ENCODE measurements at regions not wholly inside any gene's neighbourhood (a gene's known extent, or its start where the extent isn't known, plus 50 kb on each side); places are given as distances from the start of the nearest gene placed in this dataset.
A peak's percentile ranks its signal among the peaks of the same experiment; 100 is the strongest.

DNA sequence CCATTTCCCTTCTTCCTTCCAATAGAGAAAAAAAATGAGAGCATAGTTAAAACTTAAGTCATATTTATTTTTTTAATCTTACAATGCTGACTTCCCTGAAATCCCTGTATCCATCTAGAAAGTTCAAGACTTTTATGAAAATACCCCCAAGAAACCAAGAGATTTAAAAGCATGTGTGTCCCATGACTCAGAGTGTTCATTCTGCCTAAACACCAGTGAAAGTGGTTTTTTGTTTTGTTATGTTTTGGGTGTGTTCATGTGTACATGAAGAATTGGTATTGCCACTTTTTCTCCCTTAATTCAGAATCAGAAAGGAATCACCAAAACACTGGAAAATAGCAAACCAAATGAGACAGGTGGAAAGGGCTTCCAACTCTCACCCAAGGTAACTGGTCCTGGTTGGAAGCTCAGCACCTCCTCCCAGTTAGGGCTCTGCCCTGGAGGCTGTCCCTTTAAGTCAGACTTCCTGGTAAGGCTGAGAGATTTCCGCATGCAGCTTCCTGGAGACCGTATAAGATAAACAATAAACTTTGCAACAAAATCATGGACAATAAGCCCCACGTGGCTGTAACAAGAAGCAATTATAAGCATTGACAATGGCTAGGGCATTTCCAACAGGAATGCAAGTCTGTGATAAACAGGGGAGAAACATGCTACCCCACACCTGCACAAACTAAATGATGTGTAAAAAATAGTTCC, 121.9 kb upstream of the ARHGEF3 start:
- DNase-seq: peak; percentile 75
- Histone ChIP-seq H3K36me3 (no peaks in the 10 kb centered on the region), H3K27ac (peak overlapping the region; percentile 42), H3K9me3 (no peaks in the 10 kb centered on the region), H3K9ac (ENCODE audit: low read depth in 2 of 2, low read length in 2 of 2) (no peak overlapping the region), H3K4me1 (peaks cover 4% of the 10 kb centered on the region), H3K4me3 (no peak overlapping the region), H3K27me3 (no peaks in the 10 kb centered on the region)
- intact Hi-C loops (cut with DNase I): no loop called here
- TF ChIP-seq, protein P1, sequence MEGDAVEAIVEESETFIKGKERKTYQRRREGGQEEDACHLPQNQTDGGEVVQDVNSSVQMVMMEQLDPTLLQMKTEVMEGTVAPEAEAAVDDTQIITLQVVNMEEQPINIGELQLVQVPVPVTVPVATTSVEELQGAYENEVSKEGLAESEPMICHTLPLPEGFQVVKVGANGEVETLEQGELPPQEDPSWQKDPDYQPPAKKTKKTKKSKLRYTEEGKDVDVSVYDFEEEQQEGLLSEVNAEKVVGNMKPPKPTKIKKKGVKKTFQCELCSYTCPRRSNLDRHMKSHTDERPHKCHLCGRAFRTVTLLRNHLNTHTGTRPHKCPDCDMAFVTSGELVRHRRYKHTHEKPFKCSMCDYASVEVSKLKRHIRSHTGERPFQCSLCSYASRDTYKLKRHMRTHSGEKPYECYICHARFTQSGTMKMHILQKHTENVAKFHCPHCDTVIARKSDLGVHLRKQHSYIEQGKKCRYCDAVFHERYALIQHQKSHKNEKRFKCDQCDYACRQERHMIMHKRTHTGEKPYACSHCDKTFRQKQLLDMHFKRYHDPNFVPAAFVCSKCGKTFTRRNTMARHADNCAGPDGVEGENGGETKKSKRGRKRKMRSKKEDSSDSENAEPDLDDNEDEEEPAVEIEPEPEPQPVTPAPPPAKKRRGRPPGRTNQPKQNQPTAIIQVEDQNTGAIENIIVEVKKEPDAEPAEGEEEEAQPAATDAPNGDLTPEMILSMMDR (IDR thresholded peaks at IDR 0.05): no peak

- no peak overlapping the region for H3K9ac ChIP-seq (ENCODE audit: low read depth in 2 of 2, low read length in 2 of 2)
- H3K9me3 ChIP-seq: no peaks in the 10 kb centered on the region
- DNase-seq: no peak
- H3K27ac ChIP-seq: peak overlapping the region; percentile 42
- TF ChIP-seq, protein P1 (IDR thresholded peaks at IDR 0.05): no peak
- H3K36me3 ChIP-seq: no peaks in the 10 kb centered on the region
- intact Hi-C loops (cut with DNase I): no loop called here
- no peaks in the 10 kb centered on the region for H3K27me3 ChIP-seq
- peaks cover 4% of the 10 kb centered on the region for H3K4me1 ChIP-seq
- no peak overlapping the region for H3K4me3 ChIP-seq
Observed at GRCh38 chr3:56921573-56922453, 120.1 kb upstream of the ARHGEF3 start.

DNA sequence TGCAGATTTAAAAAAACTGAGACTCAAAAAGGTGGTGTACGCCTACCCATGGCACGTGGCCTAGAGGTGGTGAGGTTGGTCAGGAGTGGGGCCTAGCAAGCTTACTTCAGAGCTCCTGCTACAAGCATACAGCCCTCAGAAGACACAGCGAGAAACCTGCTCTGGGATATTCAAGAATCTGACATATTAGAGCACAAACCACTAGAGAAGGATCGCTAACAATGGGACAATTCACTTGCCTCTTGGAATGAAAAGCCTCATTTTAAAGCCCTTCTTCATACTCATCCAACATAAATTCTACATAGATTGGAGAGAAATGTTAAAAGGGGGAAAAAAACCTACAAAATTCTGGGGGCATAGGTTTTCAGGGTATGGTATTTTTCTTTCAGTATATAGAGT, 118.0 kb upstream of the ARHGEF3 start:
- Histone ChIP-seq H3K36me3 (no peaks in the 10 kb centered on the region), H3K9me3 (no peaks in the 10 kb centered on the region), H3K4me1 (peaks cover 4% of the 10 kb centered on the region), H3K27me3 (no peaks in the 10 kb centered on the region), H3K4me3 (no peak overlapping the region), H3K27ac (no peak overlapping the region), H3K9ac (ENCODE audit: low read depth in 2 of 2, low read length in 2 of 2) (no peak overlapping the region)
- TF ChIP-seq, protein P1 (IDR thresholded peaks at IDR 0.05): no peak
- intact Hi-C loops (cut with DNase I): no loop called here
- no peak for DNase-seq

- DNase-seq: no peak
- Histone ChIP-seq H3K27ac (no peak overlapping the region), H3K36me3 (no peaks in the 10 kb centered on the region), H3K9ac (ENCODE audit: low read depth in 2 of 2, low read length in 2 of 2) (no peak overlapping the region), H3K27me3 (no peaks in the 10 kb centered on the region), H3K4me1 (no peaks in the 10 kb centered on the region), H3K4me3 (no peak overlapping the region), H3K9me3 (no peaks in the 10 kb centered on the region)
- TF ChIP-seq, protein P1 (IDR thresholded peaks at IDR 0.05): no peak
- intact Hi-C loops (cut with DNase I): no loop called here
Observed at GRCh38 chr3:56919137-56919796, 117.5 kb upstream of the ARHGEF3 start.

GRCh38 chr3:56918111-56918568, 116.4 kb upstream of the ARHGEF3 start:
- Histone ChIP-seq H3K4me1 (no peaks in the 10 kb centered on the region), H3K27ac (no peak overlapping the region), H3K27me3 (no peaks in the 10 kb centered on the region), H3K9ac (ENCODE audit: low read depth in 2 of 2, low read length in 2 of 2) (peak overlapping the region in 1 of 2 donors; percentile 26), H3K9me3 (no peaks in the 10 kb centered on the region), H3K36me3 (no peaks in the 10 kb centered on the region), H3K4me3 (no peak overlapping the region)
- intact Hi-C loops (cut with DNase I): no loop called here
- TF ChIP-seq, protein P1 (IDR thresholded peaks at IDR 0.05): no peak
- DNase-seq: no peak

Measured in colonic mucosa (tissue), 4 donors.